SH-SY5Y (cell line): ENCODE measurements at regions not wholly inside any gene's neighbourhood (a gene's known extent, or its start where the extent isn't known, plus 50 kb on each side); places are given as distances from the start of the nearest gene placed in this dataset.

Experiments used
- GATA2 ChIP-seq: IDR thresholded peaks from 2 replicates; pipeline ENCODE4 v1.6.1; 2011; ENCODE audit warnings: mild to moderate bottlenecking, low read depth, low read length
- GATA3 ChIP-seq: IDR thresholded peaks from 2 replicates; pipeline ENCODE4 v1.6.1; 2011; ENCODE audit warnings: low read depth, mild to moderate bottlenecking, low read length, moderate library complexity

- TF ChIP-seq GATA2 (no peak), GATA3 (no peak)
Observed at GRCh38 chr5:17912794-17913193, 278.5 kb downstream of the TAF11L14 start.
